DND-41 (cell line): ENCODE measurements at regions not wholly inside any gene's neighbourhood (a gene's known extent, or its start where the extent isn't known, plus 50 kb on each side); places are given as distances from the start of the nearest gene placed in this dataset.
"Not testable (repeated sequence)": the region's sequence is repeated elsewhere in the genome, so short reads cannot be mapped to it uniquely, and the experiment has no call there.

Source experiments
- ATAC-seq: fragments of 200-7000 bp; cut with Tn5 transposase; 3 replicates; pipeline ENCODE4 v1.9.1; 2021; ENCODE audit warnings: low read depth; ENCODE audit not compliant: insufficient read depth
- DNase-seq: peaks from one replicate; pipeline ENCODE4 v3.0.0-alpha.2; 2020
- H2AFZ ChIP-seq: 2 replicates; pipeline ENCODE4 v1.6.0; 2012; ENCODE audit warnings: low read depth, low read length
- H3K27ac ChIP-seq: 2 replicates; pipeline ENCODE4 v1.5.1; 2012; ENCODE audit warnings: low read length, inconsistent platforms
- H3K27me3 ChIP-seq: fragments of 200-600 bp; sonication (generic); 2 replicates; pipeline ENCODE4 v1.6.0; 2012; ENCODE audit warnings: low read length, mild to moderate bottlenecking, inconsistent platforms; ENCODE audit not compliant: insufficient read depth, poor library complexity
- H3K36me3 ChIP-seq: 2 replicates; pipeline ENCODE4 v1.5.1; 2012; ENCODE audit warnings: low read length, inconsistent platforms; ENCODE audit not compliant: insufficient read depth
- H3K4me1 ChIP-seq: 2 replicates; pipeline ENCODE4 v1.5.1; 2012; ENCODE audit warnings: mild to moderate bottlenecking, low read length; ENCODE audit not compliant: insufficient read depth
- H3K4me2 ChIP-seq: 2 replicates; pipeline ENCODE4 v1.6.0; 2012; ENCODE audit warnings: mild to moderate bottlenecking, moderate library complexity, low read length, inconsistent platforms; ENCODE audit not compliant: insufficient read depth
- H3K4me3 ChIP-seq, 2 experiments: fragments of 200-600 bp in 1 of 2; shearing (Covaris generic) in 1 of 2; 2 replicates each; pipeline ENCODE4 v1.5.1; 2012 to 2016; ENCODE audit warnings: inconsistent platforms in 2 of 2, low read length in 2 of 2, mild to moderate bottlenecking in 2 of 2, low read depth in 1 of 2, moderate library complexity in 1 of 2
- H3K79me2 ChIP-seq: 2 replicates; pipeline ENCODE4 v1.6.0; 2012; ENCODE audit warnings: low read length, inconsistent platforms; ENCODE audit not compliant: insufficient read depth
- H3K9ac ChIP-seq: 2 replicates; pipeline ENCODE4 v1.6.0; 2012; ENCODE audit warnings: low read depth, mild to moderate bottlenecking, inconsistent platforms, low read length, moderate library complexity
- H3K9me3 ChIP-seq: 2 replicates; pipeline ENCODE4 v1.5.1; 2012; ENCODE audit warnings: low read length, moderate library complexity, mild to moderate bottlenecking, inconsistent platforms; ENCODE audit not compliant: insufficient read depth, severe bottlenecking
- H4K20me1 ChIP-seq: 2 replicates; pipeline ENCODE4 v1.6.0; 2012; ENCODE audit warnings: low read length; ENCODE audit not compliant: insufficient read depth
- EZH2 ChIP-seq: IDR thresholded peaks from 3 replicates; pipeline ENCODE4 v1.6.1; 2012; ENCODE audit warnings: borderline replicate concordance, low read depth, mild to moderate bottlenecking, moderate library complexity, low read length, inconsistent platforms; ENCODE audit not compliant: severe bottlenecking
- TF ChIP-seq, protein P1 (sequence below): IDR thresholded peaks from 2 replicates; pipeline ENCODE4 v1.5.1; 2012; ENCODE audit warnings: borderline replicate concordance, low read length, moderate library complexity, mild to moderate bottlenecking; ENCODE audit not compliant: poor library complexity, severe bottlenecking; ENCODE audit errors: extremely low read depth

DNA sequence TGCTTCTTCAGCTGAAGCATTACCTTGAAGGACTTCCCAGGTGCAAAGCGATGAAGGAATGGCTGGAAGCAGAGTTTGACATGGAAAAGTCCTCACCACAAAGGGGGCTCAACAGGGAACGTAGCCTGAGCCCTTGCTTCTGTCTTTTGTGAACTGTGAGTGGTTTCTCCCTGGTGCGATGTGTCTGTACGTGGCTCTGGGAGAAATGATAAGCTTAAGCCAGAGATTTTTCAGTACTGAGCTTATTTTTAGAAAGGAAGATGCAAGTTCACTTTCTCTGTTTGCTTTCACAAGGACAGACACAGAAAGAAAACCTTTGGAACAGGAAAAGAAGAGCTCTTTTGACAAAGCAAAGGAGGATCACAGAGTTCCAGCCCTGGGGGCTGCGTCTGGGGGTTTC lies 79.4 kb downstream of the DACT2 start:
- peaks cover 2% of the 10 kb centered on the region for H3K9me3 ChIP-seq
- no peak overlapping the region for H3K4me3 ChIP-seq
- ATAC-seq (no peak), DNase-seq (no peak)
- no peaks in the 10 kb centered on the region for H3K79me2 ChIP-seq
- no peaks in the 10 kb centered on the region for H4K20me1 ChIP-seq
- no peak for TF ChIP-seq EZH2
- TF ChIP-seq, protein P1, sequence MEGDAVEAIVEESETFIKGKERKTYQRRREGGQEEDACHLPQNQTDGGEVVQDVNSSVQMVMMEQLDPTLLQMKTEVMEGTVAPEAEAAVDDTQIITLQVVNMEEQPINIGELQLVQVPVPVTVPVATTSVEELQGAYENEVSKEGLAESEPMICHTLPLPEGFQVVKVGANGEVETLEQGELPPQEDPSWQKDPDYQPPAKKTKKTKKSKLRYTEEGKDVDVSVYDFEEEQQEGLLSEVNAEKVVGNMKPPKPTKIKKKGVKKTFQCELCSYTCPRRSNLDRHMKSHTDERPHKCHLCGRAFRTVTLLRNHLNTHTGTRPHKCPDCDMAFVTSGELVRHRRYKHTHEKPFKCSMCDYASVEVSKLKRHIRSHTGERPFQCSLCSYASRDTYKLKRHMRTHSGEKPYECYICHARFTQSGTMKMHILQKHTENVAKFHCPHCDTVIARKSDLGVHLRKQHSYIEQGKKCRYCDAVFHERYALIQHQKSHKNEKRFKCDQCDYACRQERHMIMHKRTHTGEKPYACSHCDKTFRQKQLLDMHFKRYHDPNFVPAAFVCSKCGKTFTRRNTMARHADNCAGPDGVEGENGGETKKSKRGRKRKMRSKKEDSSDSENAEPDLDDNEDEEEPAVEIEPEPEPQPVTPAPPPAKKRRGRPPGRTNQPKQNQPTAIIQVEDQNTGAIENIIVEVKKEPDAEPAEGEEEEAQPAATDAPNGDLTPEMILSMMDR, result no peak
- H2AFZ ChIP-seq, result no peak overlapping the region
- H3K4me1 ChIP-seq, result peaks cover 5% of the 10 kb centered on the region; the same call in 1 of the 2 replicates
- H3K4me2 ChIP-seq, result no peak overlapping the region
- H3K27ac ChIP-seq, result no peak overlapping the region
- peaks cover 4% of the 10 kb centered on the region for H3K27me3 ChIP-seq
- no peak overlapping the region for H3K9ac ChIP-seq
- H3K36me3 ChIP-seq, result no peaks in the 10 kb centered on the region

DNA sequence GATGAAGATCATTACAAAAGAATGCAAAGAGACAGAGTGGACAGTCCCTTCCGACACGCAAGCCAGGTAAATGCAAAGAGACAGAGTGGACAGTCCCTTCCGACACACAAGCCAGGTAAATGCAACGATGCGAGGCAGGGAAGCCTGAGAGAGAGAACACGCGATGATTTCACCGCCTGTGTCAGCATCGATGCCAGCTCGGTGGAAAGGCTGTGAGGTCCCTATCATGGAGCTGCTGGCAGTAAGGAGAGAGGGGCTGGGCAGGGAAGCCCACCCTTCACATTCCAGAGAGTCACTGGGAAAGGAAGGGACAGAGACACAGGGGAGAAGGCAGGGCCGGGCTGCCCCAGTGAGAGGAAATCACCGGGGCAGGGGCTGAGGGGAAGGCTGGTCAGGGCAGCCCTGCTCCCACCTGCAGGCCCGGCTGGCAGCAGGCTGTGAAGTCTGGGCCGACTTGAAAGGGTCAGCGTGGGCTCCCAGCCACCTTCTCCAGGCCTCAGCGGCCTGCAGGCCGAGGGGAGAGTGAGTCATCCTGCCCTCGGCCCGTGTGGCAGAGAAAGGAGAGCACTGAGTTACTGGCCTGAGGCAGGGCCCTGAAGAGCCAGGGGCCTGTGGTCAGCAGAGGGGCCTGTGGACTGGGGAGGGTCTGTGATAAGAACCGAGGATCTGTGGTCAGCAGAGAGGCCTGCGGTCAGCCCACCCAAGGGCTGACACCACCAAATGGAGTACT lies 80.4 kb downstream of the DACT2 start:
- H3K9me3 ChIP-seq, result peaks cover 2% of the 10 kb centered on the region
- no peak overlapping the region for H3K9ac ChIP-seq
- no peaks in the 10 kb centered on the region for H3K79me2 ChIP-seq
- no peaks in the 10 kb centered on the region for H3K36me3 ChIP-seq
- no peak for TF ChIP-seq EZH2
- TF ChIP-seq, protein P1, result no peak
- no peak overlapping the region for H3K4me3 ChIP-seq
- H4K20me1 ChIP-seq, result no peaks in the 10 kb centered on the region
- DNase-seq, result no peak
- no peak overlapping the region for H3K27ac ChIP-seq
- H3K4me1 ChIP-seq, result peaks cover 3% of the 10 kb centered on the region; the same call in 1 of the 2 replicates
- H3K27me3 ChIP-seq, result no peaks in the 10 kb centered on the region
- H3K4me2 ChIP-seq, result no peak overlapping the region
- H2AFZ ChIP-seq, result no peak overlapping the region
- ATAC-seq, result no peak

DNA sequence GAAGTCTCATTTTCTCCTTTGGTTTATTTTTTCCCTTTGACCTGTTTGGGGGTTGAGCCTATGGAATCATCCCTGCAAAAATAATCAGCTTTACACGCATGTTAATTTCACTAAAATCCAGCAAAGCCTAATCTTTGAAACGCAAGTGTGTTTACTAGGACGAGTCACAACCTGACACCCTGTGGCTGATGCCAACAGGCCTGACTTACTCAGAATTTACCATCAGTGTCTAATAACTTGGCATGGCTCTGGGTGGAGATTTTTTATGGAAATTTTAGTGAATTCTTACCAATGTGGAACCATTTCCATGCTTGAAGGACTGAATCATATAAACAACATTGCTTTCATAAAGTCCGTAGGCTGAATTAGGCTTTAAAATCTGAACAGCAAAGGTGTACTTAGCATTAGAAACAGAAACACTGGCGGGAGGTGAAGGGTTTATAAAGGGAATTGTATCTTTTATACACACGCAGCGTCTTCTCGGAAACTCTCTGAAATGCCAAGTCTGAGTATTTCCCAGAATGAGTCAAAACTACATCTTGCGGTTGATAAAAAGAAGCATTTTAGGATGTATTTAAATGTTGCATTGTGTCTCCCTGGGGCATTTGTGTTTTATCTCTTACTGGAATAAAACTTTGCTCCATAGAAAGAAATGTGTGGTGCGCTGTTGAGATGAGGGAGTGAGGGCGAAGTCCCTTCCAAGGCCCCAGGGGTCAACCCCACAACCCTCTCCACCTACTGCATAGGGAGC lies 81.2 kb downstream of the DACT2 start:
- no peak overlapping the region for H3K4me3 ChIP-seq
- H2AFZ ChIP-seq, result no peak overlapping the region
- TF ChIP-seq, protein P1, result no peak
- no peak for TF ChIP-seq EZH2
- H3K4me2 ChIP-seq, result no peak overlapping the region
- DNase-seq, result no peak
- H3K36me3 ChIP-seq, result no peaks in the 10 kb centered on the region
- H3K9me3 ChIP-seq, result peaks cover 2% of the 10 kb centered on the region
- H3K79me2 ChIP-seq, result no peaks in the 10 kb centered on the region
- H4K20me1 ChIP-seq, result no peaks in the 10 kb centered on the region
- ATAC-seq, result no peak
- no peaks in the 10 kb centered on the region for H3K4me1 ChIP-seq
- H3K27me3 ChIP-seq, result no peaks in the 10 kb centered on the region
- H3K27ac ChIP-seq, result no peak overlapping the region
- no peak overlapping the region for H3K9ac ChIP-seq

DNA sequence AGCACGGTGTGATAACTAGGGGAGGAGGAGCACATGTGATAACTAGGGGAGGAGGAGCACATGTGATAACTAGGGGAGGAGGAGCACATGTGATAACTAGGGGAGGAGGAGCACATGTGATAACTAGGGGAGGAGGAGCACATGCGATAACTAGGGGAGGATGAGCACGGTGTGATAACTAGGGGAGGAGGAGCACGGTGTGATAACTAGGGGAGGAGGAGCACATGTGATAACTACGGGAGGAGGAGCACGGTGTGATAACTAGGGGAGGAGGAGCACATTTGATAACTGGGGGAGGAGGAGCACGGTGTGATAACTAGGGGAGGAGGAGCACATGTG lies 85.7 kb downstream of the DACT2 start:
- H2AFZ ChIP-seq, H3K9me3 ChIP-seq, H3K4me2 ChIP-seq, H3K27me3 ChIP-seq, H3K4me3 ChIP-seq, DNase-seq, H4K20me1 ChIP-seq, H3K36me3 ChIP-seq, H3K79me2 ChIP-seq, H3K4me1 ChIP-seq, H3K27ac ChIP-seq, ATAC-seq, H3K9ac ChIP-seq: not testable (repeated sequence)
